Gastrocnemius medialis (tissue), 4 donors: ENCODE measurements at regions not wholly inside any gene's neighbourhood (a gene's known extent, or its start where the extent isn't known, plus 50 kb on each side); places are given as distances from the start of the nearest gene placed in this dataset.

ENCODE experiments used
- ATAC-seq, 2 donors: fragments of 150-250 bp; one replicate each; pipeline ENCODE4 v1.9.1; 2016
- DNase-seq, 2 donors: peaks; one replicate each; pipeline ENCODE4 v3.0.0-alpha.2; 2019
- H3K27ac ChIP-seq, 4 donors: fragments of 200-600 bp; sonication (generic); 1 replicate in 1 of 4; 2 replicates in 3 of 4; pipeline ENCODE4 v1.5.1; 2016 to 2018; ENCODE audit warnings: mild to moderate bottlenecking in 2 of 4, moderate library complexity in 1 of 4
- H3K27me3 ChIP-seq, 3 donors: fragments of 200-600 bp; sonication (generic) in 2 of 3; 1 replicate in 1 of 3; 2 replicates in 2 of 3; pipeline versions ENCODE4 v1.5.1 to v1.6.0; 2016 to 2019; ENCODE audit warnings: mild to moderate bottlenecking in 1 of 3, moderate library complexity in 1 of 3
- H3K36me3 ChIP-seq, 2 donors: fragments of 200-600 bp; sonication (generic) in 1 of 2; one replicate each; pipeline ENCODE4 v1.5.1; 2017 to 2018
- H3K4me1 ChIP-seq, 2 donors: fragments of 200-600 bp; sonication (generic) in 1 of 2; one replicate each; pipeline ENCODE4 v1.5.1; 2016 to 2017; ENCODE audit warnings: mild to moderate bottlenecking in 2 of 2
- H3K4me3 ChIP-seq, 4 donors: fragments of 200-600 bp; sonication (generic) in 3 of 4; 1 replicate in 1 of 4; 2 replicates in 3 of 4; pipeline ENCODE4 v1.5.1; 2016 to 2019; ENCODE audit warnings: mild to moderate bottlenecking in 2 of 4
- H3K9me3 ChIP-seq, 3 donors: fragments of 200-600 bp; sonication (generic) in 2 of 3; 1 replicate in 1 of 3; 2 replicates in 2 of 3; pipeline ENCODE4 v1.5.1; 2016 to 2019
- CTCF ChIP-seq, 5 experiments: fragments of 450-650 bp in 3 of 5; fragments of 200-600 bp in 2 of 5; sonication (generic) in 2 of 5; IDR thresholded peaks in 4 of 5; conservative IDR thresholded peaks in 1 of 5; 1 replicate in 4 of 5; 2 replicates in 1 of 5; pipeline ENCODE4 v1.5.1; 2016 to 2019; ENCODE audit warnings: antibody characterized with exemption in 5 of 5, mild to moderate bottlenecking in 3 of 5, moderate library complexity in 3 of 5
- POLR2A ChIP-seq, 2 donors: fragments of 450-650 bp; IDR thresholded peaks; one replicate each; pipeline ENCODE4 v1.6.1; 2017; ENCODE audit warnings: antibody characterized with exemption in 2 of 2, mild to moderate bottlenecking in 2 of 2, moderate library complexity in 2 of 2
- in situ Hi-C, 4 donors: fragments of 200-750 bp; cut with MboI; loops; one replicate each; pipeline versions ENCODE4 v1.15.0 to v1.8.0; 2017; ENCODE audit warnings: low sequenced_read_pairs in 4 of 4
- intact Hi-C: fragments of 100-400 bp; cut with DNase I; formaldehyde crosslinking; loops from one replicate; pipeline ENCODE4 v1.15.1; 2023; ENCODE audit warnings: low total_unique reads

GRCh38 chr20:52572687-52573086 lies 381.1 kb upstream of the ZFP64 start:
- intact Hi-C loops (no loop called here), in situ Hi-C loops (no loop called here)
- no peaks in the 10 kb centered on the region for H3K4me1 ChIP-seq
- TF ChIP-seq POLR2A (IDR thresholded peaks at IDR 0.05) (no peak), CTCF (IDR thresholded peaks at IDR 0.05 in 4 of 5, conservative IDR thresholded peaks at IDR 0.05 in 1 of 5) (no peak)
- H3K27ac ChIP-seq: no peak overlapping the region
- no peaks in the 10 kb centered on the region for H3K36me3 ChIP-seq
- no peaks in the 10 kb centered on the region for H3K9me3 ChIP-seq
- no peak overlapping the region for H3K4me3 ChIP-seq
- DNase-seq: no peak
- no peak for ATAC-seq
- no peaks in the 10 kb centered on the region for H3K27me3 ChIP-seq

- Histone ChIP-seq H3K9me3 (no peaks in the 10 kb centered on the region), H3K4me3 (no peak overlapping the region), H3K36me3 (no peaks in the 10 kb centered on the region), H3K4me1 (no peaks in the 10 kb centered on the region), H3K27me3 (no peaks in the 10 kb centered on the region), H3K27ac (no peak overlapping the region)
- ATAC-seq (no peak), DNase-seq (no peak)
- intact Hi-C loops: no loop called here
- in situ Hi-C loops: no loop called here
- TF ChIP-seq CTCF (IDR thresholded peaks at IDR 0.05 in 4 of 5, conservative IDR thresholded peaks at IDR 0.05 in 1 of 5): no peak
- TF ChIP-seq POLR2A (IDR thresholded peaks at IDR 0.05): no peak
Measured at GRCh38 chr20:52569201-52569600, 377.6 kb upstream of the ZFP64 start.

- Histone ChIP-seq H3K4me1 (no peaks in the 10 kb centered on the region), H3K4me3 (no peak overlapping the region), H3K36me3 (no peaks in the 10 kb centered on the region), H3K27ac (no peak overlapping the region), H3K9me3 (no peaks in the 10 kb centered on the region), H3K27me3 (no peaks in the 10 kb centered on the region)
- in situ Hi-C loops: no loop called here
- DNase-seq: no peak
- TF ChIP-seq POLR2A (IDR thresholded peaks at IDR 0.05) (no peak), CTCF (IDR thresholded peaks at IDR 0.05 in 4 of 5, conservative IDR thresholded peaks at IDR 0.05 in 1 of 5) (no peak)
- ATAC-seq: no peak
- intact Hi-C loops: no loop called here
Measured at GRCh38 chr20:52565614-52566013, 374.0 kb upstream of the ZFP64 start.

- DNase-seq (no peak), ATAC-seq (no peak)
- intact Hi-C loops (no loop called here), in situ Hi-C loops (no loop called here)
- no peaks in the 10 kb centered on the region for H3K9me3 ChIP-seq
- H3K4me3 ChIP-seq: no peak overlapping the region
- no peaks in the 10 kb centered on the region for H3K36me3 ChIP-seq
- no peaks in the 10 kb centered on the region for H3K27me3 ChIP-seq
- no peak overlapping the region for H3K27ac ChIP-seq
- TF ChIP-seq POLR2A (IDR thresholded peaks at IDR 0.05) (no peak), CTCF (IDR thresholded peaks at IDR 0.05 in 4 of 5, conservative IDR thresholded peaks at IDR 0.05 in 1 of 5) (no peak)
- no peaks in the 10 kb centered on the region for H3K4me1 ChIP-seq
Measured at GRCh38 chr20:52564594-52564993, 373.0 kb upstream of the ZFP64 start.

- DNase-seq (no peak), ATAC-seq (no peak)
- in situ Hi-C loops (no loop called here), intact Hi-C loops (no loop called here)
- no peaks in the 10 kb centered on the region for H3K4me1 ChIP-seq
- H3K36me3 ChIP-seq: no peaks in the 10 kb centered on the region
- TF ChIP-seq CTCF (IDR thresholded peaks at IDR 0.05 in 4 of 5, conservative IDR thresholded peaks at IDR 0.05 in 1 of 5): no peak
- no peaks in the 10 kb centered on the region for H3K27me3 ChIP-seq
- H3K4me3 ChIP-seq: no peak overlapping the region
- H3K27ac ChIP-seq: no peak overlapping the region
- H3K9me3 ChIP-seq: no peaks in the 10 kb centered on the region
Measured at GRCh38 chr20:52552181-52552872, 360.7 kb upstream of the ZFP64 start.
